LNCAP (cell line): ENCODE measurements at regions not wholly inside any gene's neighbourhood (a gene's known extent, or its start where the extent isn't known, plus 50 kb on each side); places are given as distances from the start of the nearest gene placed in this dataset.

Experiments used
- TF ChIP-seq, protein P1 (sequence below): fragments of 450-650 bp; IDR thresholded peaks from 2 replicates; pipeline ENCODE4 v1.5.1; 2017; ENCODE audit warnings: mild to moderate bottlenecking

- TF ChIP-seq, protein P1, sequence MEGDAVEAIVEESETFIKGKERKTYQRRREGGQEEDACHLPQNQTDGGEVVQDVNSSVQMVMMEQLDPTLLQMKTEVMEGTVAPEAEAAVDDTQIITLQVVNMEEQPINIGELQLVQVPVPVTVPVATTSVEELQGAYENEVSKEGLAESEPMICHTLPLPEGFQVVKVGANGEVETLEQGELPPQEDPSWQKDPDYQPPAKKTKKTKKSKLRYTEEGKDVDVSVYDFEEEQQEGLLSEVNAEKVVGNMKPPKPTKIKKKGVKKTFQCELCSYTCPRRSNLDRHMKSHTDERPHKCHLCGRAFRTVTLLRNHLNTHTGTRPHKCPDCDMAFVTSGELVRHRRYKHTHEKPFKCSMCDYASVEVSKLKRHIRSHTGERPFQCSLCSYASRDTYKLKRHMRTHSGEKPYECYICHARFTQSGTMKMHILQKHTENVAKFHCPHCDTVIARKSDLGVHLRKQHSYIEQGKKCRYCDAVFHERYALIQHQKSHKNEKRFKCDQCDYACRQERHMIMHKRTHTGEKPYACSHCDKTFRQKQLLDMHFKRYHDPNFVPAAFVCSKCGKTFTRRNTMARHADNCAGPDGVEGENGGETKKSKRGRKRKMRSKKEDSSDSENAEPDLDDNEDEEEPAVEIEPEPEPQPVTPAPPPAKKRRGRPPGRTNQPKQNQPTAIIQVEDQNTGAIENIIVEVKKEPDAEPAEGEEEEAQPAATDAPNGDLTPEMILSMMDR = no peak
These were observed 102.1 kb downstream of the CRPPA start for GRCh38 chr7:16318989-16319915.

GRCh38 chr7:16318463-16318862, 102.9 kb downstream of the CRPPA start:
- TF ChIP-seq, protein P1 = no peak

- TF ChIP-seq, protein P1 = no peak
These were observed 103.9 kb downstream of the CRPPA start for GRCh38 chr7:16317406-16317805.

GRCh38 chr7:16315280-16315679, 106.1 kb downstream of the CRPPA start:
- TF ChIP-seq, protein P1 = no peak

DNA sequence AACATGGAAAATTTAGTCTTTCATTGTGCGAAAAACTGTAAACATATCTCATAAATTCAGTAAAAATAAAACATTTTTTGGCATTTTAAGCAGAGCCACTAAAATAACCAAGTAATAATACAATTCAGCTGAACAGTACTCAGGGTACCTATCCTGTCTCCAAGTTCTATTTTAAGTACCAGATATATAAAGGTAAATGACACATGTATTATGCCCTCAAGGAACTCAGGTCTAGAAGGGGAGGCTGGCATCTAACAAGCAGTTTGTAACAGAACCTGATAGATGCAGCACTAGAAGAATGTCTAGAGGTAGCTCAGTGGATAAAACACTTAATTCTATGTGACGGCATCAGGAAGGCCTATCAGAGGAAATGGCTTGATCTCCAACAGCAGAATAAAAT, 112.2 kb downstream of the CRPPA start:
- TF ChIP-seq, protein P1 = no peak

- TF ChIP-seq, protein P1 = no peak
These were observed 120.0 kb downstream of the CRPPA start for GRCh38 chr7:16301291-16301690.

GRCh38 chr7:16300361-16300895, 120.9 kb downstream of the CRPPA start:
- TF ChIP-seq, protein P1 = no peak
